ENCODE measurements at regions not wholly inside any gene's neighbourhood (a gene's known extent, or its start where the extent isn't known, plus 50 kb on each side); places are given as distances from the start of the nearest gene placed in this dataset.

DNA sequence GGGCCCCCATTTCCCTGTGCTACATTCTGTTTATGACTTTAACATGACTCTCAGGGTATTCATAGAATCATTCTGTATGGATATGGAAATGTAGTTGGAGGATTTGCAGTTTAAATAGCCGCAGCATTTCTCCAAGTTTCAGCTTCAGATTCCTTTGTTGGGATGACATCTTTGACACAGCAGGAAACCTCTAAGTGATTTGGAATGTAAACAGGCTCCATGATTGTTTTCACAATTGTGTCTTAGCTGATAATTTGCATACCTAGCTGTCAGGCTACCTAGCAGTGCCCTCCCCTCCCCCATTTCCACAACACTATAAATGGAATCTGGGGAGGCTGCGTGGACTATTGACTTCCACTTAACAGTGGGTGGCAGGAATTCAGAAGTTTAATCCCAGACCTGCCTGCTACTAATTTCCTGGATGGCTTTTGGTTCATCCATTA, 290.2 kb downstream of the HLX start:
- TF ChIP-seq SUZ12 (IDR thresholded peaks at IDR 0.05) (no peak), FOXM1 (IDR thresholded peaks at IDR 0.05; ENCODE audit: borderline replicate concordance) (no peak), SP1 (IDR thresholded peaks at IDR 0.05) (no peak), L3MBTL2 (conservative IDR thresholded peaks at IDR 0.05) (no peak), FOXK2 (IDR thresholded peaks at IDR 0.05) (no peak), BHLHE40 (IDR thresholded peaks at IDR 0.05; ENCODE audit: borderline replicate concordance) (no peak), ARNT (IDR thresholded peaks at IDR 0.05) (no peak), HDGF (IDR thresholded peaks at IDR 0.05; ENCODE audit: borderline replicate concordance) (no peak), ELF4 (IDR thresholded peaks at IDR 0.05) (no peak), CTBP1 (IDR thresholded peaks at IDR 0.05; ENCODE audit: borderline replicate concordance) (no peak), NFRKB (IDR thresholded peaks at IDR 0.05) (no peak), FOXA1 (IDR thresholded peaks at IDR 0.05) (no peak), ZNF384 (IDR thresholded peaks at IDR 0.05) (no peak), PKNOX1 (IDR thresholded peaks at IDR 0.05) (no peak), TARDBP (IDR thresholded peaks at IDR 0.05) (no peak), LEF1 (IDR thresholded peaks at IDR 0.05; ENCODE audit: borderline replicate concordance) (no peak)
- no peak for DNase-seq (ENCODE audit: extremely low spot score)
- ChIA-PET CTCF (no interaction called here), POLR2A (no interaction called here)

- DNase-seq (ENCODE audit: extremely low spot score), result no peak
- ChIA-PET CTCF (no interaction called here), POLR2A (no interaction called here)
- no peak for TF ChIP-seq TARDBP (IDR thresholded peaks at IDR 0.05)
- TF ChIP-seq PKNOX1 (IDR thresholded peaks at IDR 0.05), result no peak
- TF ChIP-seq BHLHE40 (IDR thresholded peaks at IDR 0.05; ENCODE audit: borderline replicate concordance), result no peak
- TF ChIP-seq NFRKB (IDR thresholded peaks at IDR 0.05), result no peak
- TF ChIP-seq SUZ12 (IDR thresholded peaks at IDR 0.05), result no peak
- TF ChIP-seq HDGF (IDR thresholded peaks at IDR 0.05; ENCODE audit: borderline replicate concordance), result no peak
- no peak for TF ChIP-seq ELF4 (IDR thresholded peaks at IDR 0.05)
- TF ChIP-seq FOXA1 (IDR thresholded peaks at IDR 0.05), result no peak
- TF ChIP-seq LEF1 (IDR thresholded peaks at IDR 0.05; ENCODE audit: borderline replicate concordance), result no peak
- TF ChIP-seq ZNF384 (IDR thresholded peaks at IDR 0.05), result no peak
- no peak for TF ChIP-seq FOXM1 (IDR thresholded peaks at IDR 0.05; ENCODE audit: borderline replicate concordance)
- TF ChIP-seq SP1 (IDR thresholded peaks at IDR 0.05), result no peak
- TF ChIP-seq CTBP1 (IDR thresholded peaks at IDR 0.05; ENCODE audit: borderline replicate concordance), result no peak
- no peak for TF ChIP-seq FOXK2 (IDR thresholded peaks at IDR 0.05)
- TF ChIP-seq L3MBTL2 (conservative IDR thresholded peaks at IDR 0.05), result no peak
- no peak for TF ChIP-seq ARNT (IDR thresholded peaks at IDR 0.05)
These were observed 290.9 kb downstream of the HLX start for GRCh38 chr1:221170171-221170570.

GRCh38 chr1:221171768-221172167, 292.5 kb downstream of the HLX start:
- TF ChIP-seq FOXM1 (IDR thresholded peaks at IDR 0.05; ENCODE audit: borderline replicate concordance), result no peak
- no peak for TF ChIP-seq LEF1 (IDR thresholded peaks at IDR 0.05; ENCODE audit: borderline replicate concordance)
- no peak for TF ChIP-seq BHLHE40 (IDR thresholded peaks at IDR 0.05; ENCODE audit: borderline replicate concordance)
- no peak for TF ChIP-seq HDGF (IDR thresholded peaks at IDR 0.05; ENCODE audit: borderline replicate concordance)
- no peak for TF ChIP-seq ZNF384 (IDR thresholded peaks at IDR 0.05)
- no peak for TF ChIP-seq FOXK2 (IDR thresholded peaks at IDR 0.05)
- no peak for TF ChIP-seq NFRKB (IDR thresholded peaks at IDR 0.05)
- no peak for TF ChIP-seq SUZ12 (IDR thresholded peaks at IDR 0.05)
- no peak for TF ChIP-seq TARDBP (IDR thresholded peaks at IDR 0.05)
- no peak for TF ChIP-seq PKNOX1 (IDR thresholded peaks at IDR 0.05)
- TF ChIP-seq CTBP1 (IDR thresholded peaks at IDR 0.05; ENCODE audit: borderline replicate concordance), result no peak
- TF ChIP-seq ELF4 (IDR thresholded peaks at IDR 0.05), result no peak
- TF ChIP-seq SP1 (IDR thresholded peaks at IDR 0.05), result no peak
- no peak for TF ChIP-seq ARNT (IDR thresholded peaks at IDR 0.05)
- TF ChIP-seq FOXA1 (IDR thresholded peaks at IDR 0.05), result no peak
- TF ChIP-seq L3MBTL2 (conservative IDR thresholded peaks at IDR 0.05), result no peak
- ChIA-PET CTCF (no interaction called here), POLR2A (interaction anchor here (0.6 kb wide), 1 partner anchor 54 kb away, joined by 3 read pairs; no protein-coding TSS in a partner anchor)
- no peak for DNase-seq (ENCODE audit: extremely low spot score)

DNA sequence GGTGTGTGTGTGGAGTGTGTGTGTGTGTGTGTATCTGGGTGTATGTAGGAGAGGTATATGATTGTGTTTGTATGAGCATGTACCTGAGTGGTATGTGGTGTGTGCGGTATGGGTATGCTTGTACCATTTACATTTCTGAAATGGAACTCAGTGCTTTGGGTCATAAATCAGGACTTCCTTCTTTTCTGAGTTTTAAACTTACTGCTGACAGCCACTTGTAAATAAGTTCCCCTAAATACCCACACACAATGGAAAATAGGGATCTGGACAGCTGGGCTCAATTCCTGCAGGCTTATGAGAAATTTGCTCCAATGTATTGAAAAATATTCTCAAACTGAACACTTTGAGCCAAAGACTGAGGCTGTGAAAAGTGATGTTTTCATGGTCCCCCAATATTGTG, 293.6 kb downstream of the HLX start:
- DNase-seq (ENCODE audit: extremely low spot score), result no peak
- POLR2A ChIA-PET, result no interaction called here
- CTCF ChIA-PET, result no interaction called here
- no peak for TF ChIP-seq SP1 (IDR thresholded peaks at IDR 0.05)
- no peak for TF ChIP-seq LEF1 (IDR thresholded peaks at IDR 0.05; ENCODE audit: borderline replicate concordance)
- no peak for TF ChIP-seq BHLHE40 (IDR thresholded peaks at IDR 0.05; ENCODE audit: borderline replicate concordance)
- TF ChIP-seq FOXK2 (IDR thresholded peaks at IDR 0.05), result no peak
- no peak for TF ChIP-seq NFRKB (IDR thresholded peaks at IDR 0.05)
- TF ChIP-seq FOXA1 (IDR thresholded peaks at IDR 0.05), result no peak
- no peak for TF ChIP-seq TARDBP (IDR thresholded peaks at IDR 0.05)
- TF ChIP-seq L3MBTL2 (conservative IDR thresholded peaks at IDR 0.05), result no peak

DNA sequence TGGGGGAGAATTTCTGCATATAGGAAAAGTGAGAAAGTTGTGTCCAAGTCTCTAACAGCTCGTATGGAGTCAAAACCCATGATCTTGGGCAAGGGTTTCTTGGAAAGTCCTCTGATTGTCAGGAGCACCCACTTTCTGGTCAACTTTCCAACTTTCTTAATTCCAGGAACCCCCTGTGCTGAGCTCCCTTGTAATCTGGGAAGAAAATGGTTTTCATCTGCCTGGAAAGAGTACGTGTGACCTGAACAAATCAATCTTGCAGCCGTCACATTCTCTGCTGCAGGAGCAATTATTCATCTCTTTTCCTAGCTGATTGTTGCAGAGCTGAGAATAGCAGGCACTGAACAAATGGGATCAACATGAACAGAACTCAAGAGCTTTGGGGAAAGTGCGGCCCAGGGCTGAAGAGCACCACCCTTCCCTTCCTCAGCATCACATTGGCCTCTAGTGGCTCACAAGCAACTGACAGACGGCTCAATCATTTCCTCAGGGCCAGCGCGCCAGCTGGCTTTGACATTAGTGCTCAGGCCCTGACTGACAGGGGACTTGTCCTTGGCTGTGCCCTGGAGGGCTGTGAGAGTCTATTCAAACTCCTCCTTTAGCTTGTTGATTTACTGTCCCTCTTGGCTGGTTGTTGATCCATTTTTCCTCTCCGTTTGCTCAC, 295.2 kb downstream of the HLX start:
- ChIA-PET CTCF (interaction anchor here (0.7 to 1.2 kb wide), 2 partner anchors 349 to 371 kb away, joined by 3 to 4 read pairs; no protein-coding TSS in a partner anchor), POLR2A (no interaction called here)
- TF ChIP-seq NFRKB (IDR thresholded peaks at IDR 0.05) (no peak), PKNOX1 (IDR thresholded peaks at IDR 0.05) (peak; percentile 85)
- DNase-seq (ENCODE audit: extremely low spot score), result peak; percentile 21

Measured in HEK293T (cell line).